ENCODE measurements at regions not wholly inside any gene's neighbourhood (a gene's known extent, or its start where the extent isn't known, plus 50 kb on each side); places are given as distances from the start of the nearest gene placed in this dataset.

GRCh38 chr5:98320343-98320742, 453.1 kb upstream of the RGMB start:
- CTCF ChIA-PET: no interaction called here
- Histone ChIP-seq H3K4me2 (ENCODE audit: low read depth, low read length) (no peak overlapping the region), H4K20me1 (ENCODE audit: insufficient read depth, low read length) (no peaks in the 10 kb centered on the region), H2AFZ (replicated peaks; ENCODE audit: low read length, poor library complexity) (peak overlapping the region; percentile 67), H2BK120ac (ENCODE audit: low read depth, low read length) (peak overlapping the region; percentile 75; the same call in 1 of the 2 replicates), H3K36me3 (ENCODE audit: control insufficient read depth, insufficient read depth, low read length) (no peaks in the 10 kb centered on the region), H2BK20ac (ENCODE audit: low read depth, low read length) (peak overlapping the region; percentile 54), H2AK9ac (replicated peaks; ENCODE audit: low read depth, low read length, poor library complexity) (no peak overlapping the region), H3K23ac (ENCODE audit: low read depth, low read length) (no peak overlapping the region; the same call in 1 of the 2 replicates), H3K27ac (ENCODE audit: insufficient read depth, low read length) (no peak overlapping the region), H3K9me1 (ENCODE audit: insufficient read depth, low read length) (no peaks in the 10 kb centered on the region), H3K27me3 (ENCODE audit: control insufficient read depth, insufficient read depth, low read length) (no peaks in the 10 kb centered on the region), H4K8ac (ENCODE audit: low read depth in 2 of 2, low read length in 2 of 2) (peak overlapping the region in 1 of 2 experiments; percentile 74; a peak in 2 of 4 replicates), H3K4me3 (ENCODE audit: insufficient read depth, low read depth, low read length) (no peak overlapping the region), H3K14ac (replicated peaks; ENCODE audit: low read depth, low read length) (peak overlapping the region; percentile 78), H3K79me1 (ENCODE audit: low read depth in 1 of 2, low read length in 2 of 2) (no peaks in the 10 kb centered on the region; a peak in 1 of 4 replicates), H4K91ac (ENCODE audit: insufficient read depth, low read depth, low read length) (no peak overlapping the region), H3K9me3 (ENCODE audit: control insufficient read depth, insufficient read depth, low read length) (no peaks in the 10 kb centered on the region), H2BK15ac (ENCODE audit: low read depth, low read length) (peak overlapping the region; percentile 25; the same call in 2 of the 3 replicates), H3K9ac (ENCODE audit: low read depth, low read length) (no peak overlapping the region), H3K4ac (ENCODE audit: low read depth, low read length) (peak overlapping the region; percentile 2; the same call in 1 of the 2 replicates), H3K18ac (ENCODE audit: low read depth, low read length) (peak overlapping the region; percentile 35; the same call in 1 of the 2 replicates), H2BK5ac (ENCODE audit: low read depth, low read length, poor library complexity, severe bottlenecking) (no peak overlapping the region), H2AK5ac (ENCODE audit: low read depth, low read length) (peak overlapping the region; percentile 81), H3K56ac (ENCODE audit: extremely low read depth, insufficient read depth, low read length) (no peak overlapping the region), H4K5ac (ENCODE audit: low read depth, low read length) (peak overlapping the region; percentile 75; the same call in 1 of the 2 replicates), H3K4me1 (ENCODE audit: control insufficient read depth, insufficient read depth, low read length) (no peaks in the 10 kb centered on the region)
- intact Hi-C loops (cut with micrococcal nuclease) (no loop called here), in situ Hi-C loops (cut with MboI; ENCODE audit: low sequenced_read_pairs) (no loop called here), dilution Hi-C loops (cut with HindIII; ENCODE audit: low sequenced_read_pairs, unreplicated experiment) (no loop called here)
- TF ChIP-seq ELK1 (IDR thresholded peaks at IDR 0.05; ENCODE audit: borderline replicate concordance, low read depth, low read length) (no peak), NFE2L2 (IDR thresholded peaks at IDR 0.05; ENCODE audit: low read depth, low read length) (no peak), MAZ (IDR thresholded peaks at IDR 0.05; ENCODE audit: borderline replicate concordance, low read depth, low read length) (no peak), RCOR1 (IDR thresholded peaks at IDR 0.05; ENCODE audit: insufficient replicate concordance, low read length) (no peak), SMC3 (IDR thresholded peaks at IDR 0.05; ENCODE audit: low read depth, low read length) (no peak), CEBPB (IDR thresholded peaks at IDR 0.05; ENCODE audit: low read depth, low read length) (no peak), BHLHE40 (IDR thresholded peaks at IDR 0.05; ENCODE audit: low read depth, low read length) (no peak), CHD1 (IDR thresholded peaks at IDR 0.05; ENCODE audit: low read depth, low read length) (no peak), RFX5 (IDR thresholded peaks at IDR 0.05; ENCODE audit: low read depth, low read length) (no peak), RAD21 (IDR thresholded peaks at IDR 0.05; ENCODE audit: low read length) (no peak), POLR2A (IDR thresholded peaks at IDR 0.05; ENCODE audit: low read depth, low read length) (no peak), MXI1 (IDR thresholded peaks at IDR 0.05; ENCODE audit: borderline replicate concordance, low read depth, low read length) (no peak), FOS (IDR thresholded peaks at IDR 0.05; ENCODE audit: low read depth, low read length) (no peak), USF2 (IDR thresholded peaks at IDR 0.05; ENCODE audit: low read depth, low read length) (no peak), MAFK (IDR thresholded peaks at IDR 0.05; ENCODE audit: low read depth, low read length) (no peak)
- TF ChIP-seq, protein P1, sequence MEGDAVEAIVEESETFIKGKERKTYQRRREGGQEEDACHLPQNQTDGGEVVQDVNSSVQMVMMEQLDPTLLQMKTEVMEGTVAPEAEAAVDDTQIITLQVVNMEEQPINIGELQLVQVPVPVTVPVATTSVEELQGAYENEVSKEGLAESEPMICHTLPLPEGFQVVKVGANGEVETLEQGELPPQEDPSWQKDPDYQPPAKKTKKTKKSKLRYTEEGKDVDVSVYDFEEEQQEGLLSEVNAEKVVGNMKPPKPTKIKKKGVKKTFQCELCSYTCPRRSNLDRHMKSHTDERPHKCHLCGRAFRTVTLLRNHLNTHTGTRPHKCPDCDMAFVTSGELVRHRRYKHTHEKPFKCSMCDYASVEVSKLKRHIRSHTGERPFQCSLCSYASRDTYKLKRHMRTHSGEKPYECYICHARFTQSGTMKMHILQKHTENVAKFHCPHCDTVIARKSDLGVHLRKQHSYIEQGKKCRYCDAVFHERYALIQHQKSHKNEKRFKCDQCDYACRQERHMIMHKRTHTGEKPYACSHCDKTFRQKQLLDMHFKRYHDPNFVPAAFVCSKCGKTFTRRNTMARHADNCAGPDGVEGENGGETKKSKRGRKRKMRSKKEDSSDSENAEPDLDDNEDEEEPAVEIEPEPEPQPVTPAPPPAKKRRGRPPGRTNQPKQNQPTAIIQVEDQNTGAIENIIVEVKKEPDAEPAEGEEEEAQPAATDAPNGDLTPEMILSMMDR (conservative IDR thresholded peaks at IDR 0.05; ENCODE audit: low read depth, low read length): no peak
- no CpG with 5 or more reads among the region's 2 CpGs for WGBS, 2 experiments (ENCODE audit: extremely low coverage in 2 of 2, insufficient read length in 1 of 2)
- no TSS peak for BruUV-seq (replicated peaks)
- ATAC-seq (ENCODE audit: low read depth): no peak
- DNase-seq: peak; percentile 13
- POLR2A ChIA-PET (ENCODE audit: unreplicated experiment): no interaction called here
